K562 (cell line): ENCODE measurements at regions not wholly inside any gene's neighbourhood (a gene's known extent, or its start where the extent isn't known, plus 50 kb on each side); places are given as distances from the start of the nearest gene placed in this dataset.

ENCODE experiments used
- ATAC-seq: fragments of 200-7000 bp; cut with Tn5 transposase; 3 replicates; pipeline ENCODE4 v1.9.1; 2020; ENCODE audit warnings: moderate library complexity
- BruUV-seq: library from RNA; stranded (reverse); fragments of 400-500 nt; replicated peaks from 2 replicates; lab custom pipeline; 2021; lab: Mats Ljungman, UMichigan
- CTCF ChIA-PET: fragments of 300-600 bp; formaldehyde crosslinking; extraction: SDS; loops from one replicate; lab custom pipeline; 2021; ENCODE audit warnings: low intra/inter-chr PET ratio; lab: Yijun Ruan, JAX
- POLR2A ChIA-PET: fragments of 300-600, 350-650 bp; sonication (Branson Sonifier 250); formaldehyde crosslinking; extraction: SDS; loops from one replicate; lab custom pipeline; 2021; ENCODE audit warnings: antibody characterized with exemption, inconsistent platforms; lab: Yijun Ruan, JAX
- DNase-seq, 4 experiments: peaks; one replicate each; pipeline versions ENCODE4 v3.0.0 to v3.0.0-alpha.2; 2011 to 2018; ENCODE audit warnings: low spot score in 3 of 4, mixed read lengths in 3 of 4; ENCODE audit errors: extremely low read depth in 1 of 4
- FAIRE-seq: peaks from 2 replicates; lab custom pipeline; 2011; peaks lifted over from hg19 to GRCh38; lab: Jason Lieb, UNC
- H2AFZ ChIP-seq: 2 replicates; pipeline ENCODE4 v1.6.0; 2011; ENCODE audit warnings: low read depth, low read length, control low read depth, inconsistent platforms
- H3K27ac ChIP-seq: fragments of 200-600 bp; 3 replicates; pipeline ENCODE4 v1.8.0; 2011; ENCODE audit warnings: low read depth, mild to moderate bottlenecking, control low read depth, inconsistent platforms, low read length, moderate library complexity, mixed read lengths; ENCODE audit errors: extremely low read depth
- H3K27me3 ChIP-seq, 2 experiments: fragments of 300-600 bp in 1 of 2; 2 replicates in 1 of 2; 3 replicates in 1 of 2; pipeline versions ENCODE4 v1.6.0 to v1.8.0; 2011; ENCODE audit warnings: inconsistent platforms in 2 of 2, low read length in 2 of 2, mild to moderate bottlenecking in 1 of 2, mixed read lengths in 1 of 2, moderate library complexity in 1 of 2; ENCODE audit not compliant: control insufficient read depth in 2 of 2, insufficient read depth in 2 of 2
- H3K36me3 ChIP-seq: fragments of 300-600 bp; 3 replicates; pipeline ENCODE4 v1.8.0; 2011; ENCODE audit warnings: mild to moderate bottlenecking, low read length, inconsistent platforms; ENCODE audit not compliant: control insufficient read depth, insufficient read depth
- H3K4me1 ChIP-seq, 2 experiments: fragments of 200-600 bp in 1 of 2; replicated peaks in 1 of 2; 2 replicates in 1 of 2; 3 replicates in 1 of 2; pipeline versions ENCODE4 v1.5.1 to v1.8.0; 2011; ENCODE audit warnings: inconsistent platforms in 2 of 2, low read length in 2 of 2, mild to moderate bottlenecking in 1 of 2, mixed read lengths in 1 of 2, moderate library complexity in 1 of 2; ENCODE audit not compliant: control insufficient read depth in 2 of 2, insufficient read depth in 2 of 2
- H3K4me2 ChIP-seq: 2 replicates; pipeline ENCODE4 v1.6.1; 2011; ENCODE audit warnings: low read length, control low read depth, inconsistent platforms, mixed read lengths; ENCODE audit not compliant: insufficient read depth
- H3K4me3 ChIP-seq: fragments of 200-600 bp; sonication (generic), shearing (Covaris generic); 2 replicates; pipeline ENCODE4 v1.5.1; 2016; ENCODE audit warnings: control low read depth, inconsistent platforms
- H3K79me2 ChIP-seq: fragments of 200-600 bp; 3 replicates; pipeline ENCODE4 v1.8.0; 2011; ENCODE audit warnings: low read length, inconsistent platforms; ENCODE audit not compliant: control insufficient read depth, insufficient read depth
- H3K9ac ChIP-seq, 2 experiments: 2 replicates each; pipeline versions ENCODE4 v1.6.0 to v1.6.1; 2011; ENCODE audit warnings: low read depth in 2 of 2, low read length in 2 of 2, control low read depth in 1 of 2, inconsistent platforms in 1 of 2, mild to moderate bottlenecking in 1 of 2, mixed read lengths in 1 of 2; ENCODE audit not compliant: insufficient read depth in 1 of 2
- H3K9me1 ChIP-seq: one replicate; pipeline ENCODE4 v1.6.0; 2011; ENCODE audit warnings: inconsistent platforms, mild to moderate bottlenecking, low read length, moderate library complexity; ENCODE audit not compliant: control insufficient read depth, insufficient read depth
- H3K9me3 ChIP-seq: replicated peaks from 2 replicates; pipeline ENCODE4 v1.5.1; 2011; ENCODE audit warnings: low read depth, low read length, inconsistent platforms; ENCODE audit not compliant: control insufficient read depth, insufficient read depth
- H4K20me1 ChIP-seq: replicated peaks from 2 replicates; pipeline ENCODE4 v1.6.1; 2011; ENCODE audit warnings: low read length, inconsistent platforms, mixed read lengths; ENCODE audit not compliant: control insufficient read depth, insufficient read depth
- BRF1 ChIP-seq: IDR thresholded peaks from 3 replicates; pipeline ENCODE4 v1.6.1; 2011; ENCODE audit warnings: borderline replicate concordance, mild to moderate bottlenecking; ENCODE audit not compliant: insufficient read length; ENCODE audit errors: extremely low read depth
- HNRNPK ChIP-seq: fragments of 200-400 bp; formaldehyde crosslinking; IDR thresholded peaks from one replicate; pipeline ENCODE4 v1.6.1; 2018; ENCODE audit warnings: mild to moderate bottlenecking, low read depth, low read length; ENCODE audit not compliant: poor library complexity, severe bottlenecking
- RBM25 ChIP-seq: fragments of 200-400 bp; formaldehyde crosslinking; IDR thresholded peaks from 2 replicates; pipeline ENCODE4 v1.6.1; 2018; ENCODE audit warnings: low read length, low read depth, moderate library complexity; ENCODE audit not compliant: severe bottlenecking
- SETDB1 ChIP-seq: IDR thresholded peaks from one replicate; pipeline ENCODE4 v1.6.1; 2012; ENCODE audit warnings: low read length, control low read depth, inconsistent platforms
- ZBTB11 ChIP-seq, 3 experiments: fragments of 200-800 bp in 1 of 3; fragments of 250-450 bp in 1 of 3; fragments of 450-650 bp in 1 of 3; sonication (Bioruptor Pico) in 1 of 3; sonication (Bioruptor generic) in 1 of 3; formaldehyde crosslinking in 1 of 3; IDR thresholded peaks; 2 replicates each; pipeline versions ENCODE4 v1.6.1 to v1.8.0; 2016 to 2022; ENCODE audit warnings: mild to moderate bottlenecking in 2 of 3, missing genetic modification characterization in 2 of 3, missing compliant biosample characterization in 1 of 3, moderate library complexity in 1 of 3
- ZNF717 ChIP-seq: fragments of 250-450 bp; sonication (Bioruptor Pico); IDR thresholded peaks from 2 replicates; pipeline ENCODE4 v1.5.0; 2021
- ZNF76 ChIP-seq: fragments of 250-450 bp; sonication (Bioruptor Pico); IDR thresholded peaks from 2 replicates; pipeline ENCODE4 v1.4.0; 2020; ENCODE audit warnings: mild to moderate bottlenecking, moderate library complexity, borderline replicate concordance
- ZNF79 ChIP-seq: fragments of 250-450 bp; sonication (Bioruptor Pico); IDR thresholded peaks from 2 replicates; pipeline ENCODE4 v1.4.0; 2020; ENCODE audit warnings: low read depth, mild to moderate bottlenecking, moderate library complexity
- WGBS: fragments of 100-300 bp; shearing (Covaris generic); methylation state at CpG from one replicate; pipeline ENCODE4 v1.1.6; 2016; ENCODE audit warnings: low coverage, mixed read lengths; ENCODE audit not compliant: insufficient coverage; ENCODE audit errors: missing lambda C conversion rate; 5-methylcytosine and 5-hydroxymethylcytosine counted together
- in situ Hi-C: fragments of 300-500 bp; cut with MboI; formaldehyde crosslinking; loops from 4 replicates; pipeline ENCODE4 v1.15.0; 2018; ENCODE audit warnings: inconsistent platforms, mixed read lengths
- intact Hi-C: fragments of 100-400 bp; cut with micrococcal nuclease; formaldehyde crosslinking; loops from 2 replicates; pipeline ENCODE4 v1.14.2; 2022
- TF ChIP-seq, protein P1 (sequence below): fragments of 450-650 bp; IDR thresholded peaks from 2 replicates; pipeline ENCODE4 v1.6.1; 2017; ENCODE audit warnings: antibody characterized with exemption

DNA sequence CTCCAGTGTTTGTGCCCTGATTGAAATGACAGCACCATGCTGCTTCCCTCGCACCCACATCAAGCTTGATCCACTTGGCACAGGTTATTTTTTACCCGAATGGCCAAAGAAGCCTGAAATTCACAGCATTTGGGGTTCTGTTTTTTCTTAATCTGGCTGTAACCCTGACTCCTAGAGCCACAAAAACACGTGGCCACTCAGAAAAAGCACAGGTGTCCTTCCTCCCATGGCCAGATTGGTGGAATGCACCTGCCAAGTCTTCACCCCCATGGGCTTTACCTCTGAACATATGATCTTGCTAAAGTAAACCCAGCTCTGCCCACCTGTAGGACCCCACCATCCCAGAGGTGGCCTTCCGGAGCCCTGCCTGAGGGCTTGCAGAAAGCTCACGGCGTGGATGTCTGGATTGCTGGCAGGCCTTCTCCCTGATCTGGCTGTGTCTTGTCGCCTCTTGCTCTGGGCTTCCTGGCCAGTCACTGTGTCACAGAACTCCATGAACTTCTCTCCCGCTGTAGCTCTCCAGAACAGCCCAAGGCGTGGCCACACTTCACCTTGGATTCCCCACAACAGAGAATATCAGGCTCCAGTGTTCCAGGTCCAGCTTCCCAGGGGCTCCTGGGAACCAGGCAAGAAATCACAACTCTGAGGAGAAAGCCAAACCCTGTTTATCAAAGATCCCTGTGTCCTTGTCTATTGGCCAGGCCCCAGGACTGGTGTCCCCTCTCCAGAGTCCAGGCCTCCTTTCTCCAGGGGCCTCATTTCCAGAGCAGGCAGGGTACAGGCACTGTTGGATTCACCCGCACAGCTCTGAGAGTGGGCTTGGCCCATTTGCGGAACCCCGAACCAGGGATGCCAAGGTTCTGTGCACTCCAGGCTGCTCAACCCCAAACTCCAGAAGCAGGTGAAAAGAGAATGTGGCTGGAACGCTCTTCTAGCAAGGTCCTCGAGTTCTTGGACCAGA lies 272.5 kb downstream of the SYK start:
- no peaks in the 10 kb centered on the region for H4K20me1 ChIP-seq
- ATAC-seq (no peak), DNase-seq (no peak), FAIRE-seq (no peak)
- H3K9me3 ChIP-seq, result no peaks in the 10 kb centered on the region
- H2AFZ ChIP-seq, result no peak overlapping the region
- CTCF ChIA-PET, result no interaction called here
- no peaks in the 10 kb centered on the region for H3K79me2 ChIP-seq
- H3K4me1 ChIP-seq, result no peaks in the 10 kb centered on the region; a peak in 1 of 5 replicates
- peaks cover 0 to 30% of the 10 kb centered on the region in 2 experiments; a peak in 2 of 5 replicates for H3K27me3 ChIP-seq
- H3K27ac ChIP-seq, result no peak overlapping the region
- H3K36me3 ChIP-seq, result no peaks in the 10 kb centered on the region
- no TSS peak for BruUV-seq
- H3K9me1 ChIP-seq, result no peaks in the 10 kb centered on the region
- 0% methylated on average over 8 of the region's 14 CpGs for WGBS
- POLR2A ChIA-PET, result no interaction called here
- no peak overlapping the region for H3K4me3 ChIP-seq
- TF ChIP-seq, protein P1, sequence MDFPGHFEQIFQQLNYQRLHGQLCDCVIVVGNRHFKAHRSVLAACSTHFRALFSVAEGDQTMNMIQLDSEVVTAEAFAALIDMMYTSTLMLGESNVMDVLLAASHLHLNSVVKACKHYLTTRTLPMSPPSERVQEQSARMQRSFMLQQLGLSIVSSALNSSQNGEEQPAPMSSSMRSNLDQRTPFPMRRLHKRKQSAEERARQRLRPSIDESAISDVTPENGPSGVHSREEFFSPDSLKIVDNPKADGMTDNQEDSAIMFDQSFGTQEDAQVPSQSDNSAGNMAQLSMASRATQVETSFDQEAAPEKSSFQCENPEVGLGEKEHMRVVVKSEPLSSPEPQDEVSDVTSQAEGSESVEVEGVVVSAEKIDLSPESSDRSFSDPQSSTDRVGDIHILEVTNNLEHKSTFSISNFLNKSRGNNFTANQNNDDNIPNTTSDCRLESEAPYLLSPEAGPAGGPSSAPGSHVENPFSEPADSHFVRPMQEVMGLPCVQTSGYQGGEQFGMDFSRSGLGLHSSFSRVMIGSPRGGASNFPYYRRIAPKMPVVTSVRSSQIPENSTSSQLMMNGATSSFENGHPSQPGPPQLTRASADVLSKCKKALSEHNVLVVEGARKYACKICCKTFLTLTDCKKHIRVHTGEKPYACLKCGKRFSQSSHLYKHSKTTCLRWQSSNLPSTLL, result no peak
- no peak for TF ChIP-seq ZNF717 (CRISPR knock-in tag)
- no peak for TF ChIP-seq BRF1
- no peak for TF ChIP-seq ZBTB11 (CRISPR knock-in tag; IDR thresholded peaks at IDR 0.05)
- no peak for TF ChIP-seq ZNF76 (CRISPR knock-in tag)
- TF ChIP-seq ZNF79 (CRISPR knock-in tag), result no peak
- no peak for TF ChIP-seq RBM25
- TF ChIP-seq HNRNPK, result no peak
- TF ChIP-seq SETDB1, result no peak
- no peak overlapping the region for H3K9ac ChIP-seq
- intact Hi-C loops, result no loop called here
- no peak overlapping the region for H3K4me2 ChIP-seq
- in situ Hi-C loops, result no loop called here
